ENCODE measurements at regions not wholly inside any gene's neighbourhood (a gene's known extent, or its start where the extent isn't known, plus 50 kb on each side); places are given as distances from the start of the nearest gene placed in this dataset.
"Not testable (repeated sequence)": the region's sequence is repeated elsewhere in the genome, so short reads cannot be mapped to it uniquely, and the experiment has no call there.

DNA sequence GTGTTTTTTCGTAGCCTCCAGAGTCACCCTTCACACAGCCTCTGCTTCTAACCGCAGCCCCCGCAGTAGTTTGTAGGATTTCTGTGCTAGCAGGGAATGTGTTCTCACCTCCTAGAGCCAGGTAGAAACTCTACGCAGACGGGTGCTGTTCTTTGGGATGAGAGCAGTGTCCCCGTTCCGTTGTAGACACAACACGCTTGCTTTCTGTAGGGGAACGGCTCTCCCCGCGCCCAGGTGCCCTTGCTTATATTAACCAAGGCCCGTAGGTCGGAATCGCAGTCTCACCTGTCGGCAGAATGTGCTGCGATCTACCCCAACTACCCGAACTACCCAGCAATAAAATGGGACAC lies 111.8 kb upstream of the NBPF11 start:
- 3% methylated on average over 14 of the region's 17 CpGs for WGBS (ENCODE audit: insufficient coverage, low coverage, low lambda C conversion rate, missing lambda C conversion rate)
- H3K9me3 ChIP-seq, result no peaks in the 10 kb centered on the region
- H3K4me1 ChIP-seq, result peaks cover 0 to 7% (median 0%) of the 10 kb centered on the region in 4 donors
- ATAC-seq, result peak in 3 of 4 donors; percentile 48 to 68 (median 62)
- intact Hi-C loops (cut with DNase I), result no loop called here
- H3K27ac ChIP-seq, result peak overlapping the region in 1 of 3 donors; percentile 45
- peak overlapping the region in 2 of 3 donors; percentile 31 to 53 for H3K4me3 ChIP-seq
- no peaks in the 10 kb centered on the region for H3K36me3 ChIP-seq
- no peak for DNase-seq
- no peak for TF ChIP-seq CTCF (IDR thresholded peaks at IDR 0.05)
- no peak for TF ChIP-seq POLR2A (IDR thresholded peaks at IDR 0.05)
- H3K27me3 ChIP-seq, result no peaks in the 10 kb centered on the region

DNA sequence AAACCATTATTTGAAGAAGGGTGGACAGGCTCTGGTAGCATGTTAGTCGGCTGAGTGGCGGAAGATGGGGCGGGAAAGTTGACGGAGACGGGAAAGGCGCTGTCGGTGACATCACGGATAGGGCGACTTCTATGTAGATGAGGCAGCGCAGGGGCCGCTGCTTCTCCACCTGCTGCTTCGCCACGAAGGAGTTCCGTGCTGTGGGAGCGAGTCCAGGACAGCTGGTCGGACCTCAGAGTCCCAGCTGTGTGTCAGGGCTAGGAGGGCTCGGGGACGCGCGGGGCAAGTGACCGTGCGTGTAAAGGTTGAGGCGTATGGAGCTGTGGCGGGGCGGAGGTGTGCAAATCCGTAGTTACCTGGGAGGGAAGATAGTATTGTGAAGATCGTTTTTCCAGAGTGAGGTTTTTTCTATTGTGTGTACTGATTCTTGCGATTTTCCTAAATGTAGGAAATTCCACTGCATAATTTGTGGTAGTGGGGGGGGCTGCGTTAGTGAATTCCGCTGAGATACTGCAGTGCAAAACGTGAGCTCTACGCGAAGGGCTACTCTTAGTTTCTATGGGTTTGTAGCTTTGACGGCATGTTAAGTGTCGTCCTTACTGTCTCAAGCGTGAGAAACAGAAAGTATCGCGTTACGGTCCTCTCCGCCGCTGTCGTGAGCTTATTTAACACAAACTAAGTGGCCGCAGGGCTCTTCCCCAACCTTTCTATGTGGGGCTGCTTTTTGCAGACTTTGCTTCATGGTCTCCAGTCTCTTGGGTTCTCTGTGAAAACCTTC lies 111.2 kb upstream of the NBPF11 start:
- Histone ChIP-seq H3K27me3 (no peaks in the 10 kb centered on the region), H3K4me3 (peak overlapping the region in 2 of 3 donors; percentile 31 to 53), H3K9me3 (no peaks in the 10 kb centered on the region), H3K36me3 (no peaks in the 10 kb centered on the region), H3K27ac (peak overlapping the region in 2 of 3 donors; percentile 45 to 62), H3K4me1 (peaks cover 0 to 7% (median 0%) of the 10 kb centered on the region in 4 donors)
- under 1% methylated on average over 37 of the region's 43 CpGs for WGBS (ENCODE audit: insufficient coverage, low coverage, low lambda C conversion rate, missing lambda C conversion rate)
- DNase-seq, result peak in 2 of 3 donors; percentile 62 to 64
- TF ChIP-seq POLR2A (IDR thresholded peaks at IDR 0.05) (peak; percentile 81), CTCF (IDR thresholded peaks at IDR 0.05) (no peak)
- intact Hi-C loops (cut with DNase I), result no loop called here
- ATAC-seq, result peak in 3 of 4 donors; percentile 87 to 88 (median 88)

DNA sequence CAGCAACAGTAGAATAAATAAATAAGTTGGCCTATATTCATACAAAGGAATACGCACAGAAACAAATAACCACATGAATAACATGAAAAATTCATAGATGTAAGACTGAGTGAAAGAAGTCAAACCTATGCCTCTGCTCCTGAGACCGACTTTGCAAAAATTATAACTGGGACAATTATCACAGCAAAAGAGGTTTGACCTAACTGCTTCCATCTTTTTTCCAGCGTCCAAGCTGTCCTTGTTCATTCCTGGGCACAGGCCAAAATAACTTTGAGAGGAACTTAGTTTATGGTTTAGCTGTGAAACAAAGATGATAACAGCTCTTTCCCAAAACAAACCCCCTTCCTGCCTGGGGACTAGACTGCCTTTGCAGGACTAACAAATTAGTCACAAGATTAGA lies 109.6 kb upstream of the NBPF11 start:
- H3K27me3 ChIP-seq; H3K9me3 ChIP-seq; H3K4me1 ChIP-seq; ATAC-seq; H3K36me3 ChIP-seq; H3K4me3 ChIP-seq; DNase-seq; H3K27ac ChIP-seq; intact Hi-C loops (cut with DNase I): not testable (repeated sequence)
- WGBS (ENCODE audit: insufficient coverage, low coverage, low lambda C conversion rate, missing lambda C conversion rate), result 79% methylated on average over 3 of the region's 3 CpGs

DNA sequence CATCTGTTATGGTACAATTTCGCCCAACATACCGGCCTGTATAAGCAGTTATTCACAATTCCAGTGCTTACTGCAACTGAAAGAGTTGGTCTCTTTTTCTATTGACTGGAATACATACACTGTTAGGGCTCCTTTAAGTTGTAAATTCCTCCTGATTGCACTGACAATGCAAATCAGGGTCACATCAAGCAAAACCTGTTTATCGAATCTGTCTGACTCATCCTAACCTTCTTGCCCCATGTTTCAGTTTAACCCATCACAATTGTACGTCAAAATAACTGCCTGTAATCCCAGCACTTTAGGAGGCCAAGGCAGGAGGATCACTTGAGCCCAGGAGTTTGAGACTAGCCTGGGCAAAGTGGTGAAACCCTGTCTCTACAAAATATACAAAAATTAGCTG lies 105.8 kb upstream of the NBPF11 start:
- 50% methylated on average over 2 of the region's 4 CpGs for WGBS (ENCODE audit: insufficient coverage, low coverage, low lambda C conversion rate, missing lambda C conversion rate)
- H3K36me3 ChIP-seq; H3K9me3 ChIP-seq; H3K27ac ChIP-seq; ATAC-seq; H3K4me1 ChIP-seq; DNase-seq; H3K4me3 ChIP-seq; intact Hi-C loops (cut with DNase I); H3K27me3 ChIP-seq: not testable (repeated sequence)

- intact Hi-C loops (cut with DNase I); H3K27me3 ChIP-seq; DNase-seq; H3K4me3 ChIP-seq; H3K36me3 ChIP-seq; H3K4me1 ChIP-seq; H3K9me3 ChIP-seq; H3K27ac ChIP-seq: not testable (repeated sequence)
- 33% methylated on average over 10 of the region's 16 CpGs for WGBS (ENCODE audit: insufficient coverage, low coverage, low lambda C conversion rate, missing lambda C conversion rate)
- TF ChIP-seq CTCF (IDR thresholded peaks at IDR 0.05), result peak; percentile 57 to 72 (median 64)
- peak; percentile 73 to 81 (median 76) for ATAC-seq
Measured at GRCh38 chr1:148254611-148255429, 102.7 kb upstream of the NBPF11 start.

DNA sequence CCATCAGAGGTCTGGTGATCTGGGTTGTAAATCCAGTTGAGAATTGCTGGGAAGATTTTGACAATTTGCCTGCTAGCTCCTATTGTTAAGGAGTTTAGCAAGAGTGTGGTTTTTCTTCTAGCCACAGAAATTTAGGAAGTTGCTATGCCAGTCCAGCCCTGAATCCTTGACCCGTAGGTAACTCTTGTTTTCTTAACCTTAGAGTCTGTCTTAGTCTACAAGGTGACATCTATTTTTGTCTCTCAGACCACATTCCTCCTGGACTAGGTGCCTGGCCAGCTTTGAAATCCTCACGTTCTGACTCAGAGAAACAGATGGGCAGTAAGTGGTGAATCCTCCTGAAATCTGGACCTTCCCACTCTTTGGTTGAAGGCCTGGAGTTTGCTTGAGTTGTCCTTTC lies 101.7 kb upstream of the NBPF11 start:
- H3K4me3 ChIP-seq; ATAC-seq; H3K27me3 ChIP-seq; H3K27ac ChIP-seq; DNase-seq; H3K4me1 ChIP-seq; H3K9me3 ChIP-seq; intact Hi-C loops (cut with DNase I); H3K36me3 ChIP-seq: not testable (repeated sequence)
- WGBS (ENCODE audit: insufficient coverage, low coverage, low lambda C conversion rate, missing lambda C conversion rate), result 44% methylated on average over 1 of the region's 2 CpGs

GRCh38 chr1:148248798-148249197 lies 96.7 kb upstream of the NBPF11 start:
- H3K4me1 ChIP-seq; H3K27ac ChIP-seq; H3K27me3 ChIP-seq; H3K36me3 ChIP-seq; H3K9me3 ChIP-seq; H3K4me3 ChIP-seq; DNase-seq; intact Hi-C loops (cut with DNase I): not testable (repeated sequence)
- 43% methylated on average over 1 of the region's 2 CpGs for WGBS (ENCODE audit: insufficient coverage, low coverage, low lambda C conversion rate, missing lambda C conversion rate)
- ATAC-seq, result peak in 1 of 4 donors; percentile 18

DNA sequence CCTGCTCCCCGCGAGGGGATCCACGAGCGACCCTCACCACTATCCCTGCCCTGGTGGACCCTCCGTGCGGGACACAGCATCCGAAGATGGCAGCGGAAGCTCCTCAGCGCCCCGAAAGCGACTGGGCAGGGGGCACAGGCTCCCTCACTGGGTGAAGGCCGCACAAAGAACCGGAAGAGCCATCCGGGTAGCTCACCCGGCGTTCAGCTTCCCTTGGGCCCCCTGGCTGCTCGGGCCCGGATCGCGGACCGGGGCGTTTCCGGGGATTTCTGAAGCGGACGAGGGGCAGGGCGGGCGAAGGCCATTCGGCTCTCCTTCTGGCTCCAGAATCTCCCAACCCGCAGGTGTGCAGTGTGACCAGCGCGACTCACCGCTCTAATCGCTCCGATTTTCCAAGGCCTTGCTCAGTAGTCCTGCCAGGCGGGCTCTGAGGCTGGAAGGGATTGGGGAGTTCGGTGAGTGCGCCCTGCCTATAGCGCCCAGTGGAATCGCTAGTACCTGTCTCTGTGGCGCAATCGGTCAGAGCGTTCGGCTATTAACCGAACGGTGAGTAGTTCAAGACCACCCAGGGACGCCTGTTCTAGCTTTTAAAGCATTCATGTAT lies 94.3 kb upstream of the NBPF11 start:
- H3K27ac ChIP-seq; H3K9me3 ChIP-seq; H3K36me3 ChIP-seq; DNase-seq; intact Hi-C loops (cut with DNase I); ATAC-seq; H3K4me1 ChIP-seq; H3K27me3 ChIP-seq; H3K4me3 ChIP-seq: not testable (repeated sequence)
- WGBS (ENCODE audit: insufficient coverage, low coverage, low lambda C conversion rate, missing lambda C conversion rate), result 26% methylated on average over 7 of the region's 46 CpGs

All from right lobe of liver (tissue), 6 donors.